Neural cell (in vitro differentiated cells): ENCODE measurements at regions not wholly inside any gene's neighbourhood (a gene's known extent, or its start where the extent isn't known, plus 50 kb on each side); places are given as distances from the start of the nearest gene placed in this dataset.

Experiments
- CTCF ChIP-seq: fragments of 450-650 bp; IDR thresholded peaks from 2 replicates; pipeline ENCODE4 v1.5.1; 2014; ENCODE audit warnings: antibody characterized with exemption, mild to moderate bottlenecking, moderate library complexity; ENCODE audit not compliant: poor library complexity, severe bottlenecking
- EP300 ChIP-seq: fragments of 450-650 bp; conservative IDR thresholded peaks from 2 replicates; pipeline ENCODE4 v1.6.1; 2014; ENCODE audit warnings: antibody characterized with exemption, mild to moderate bottlenecking, moderate library complexity; ENCODE audit not compliant: poor library complexity, severe bottlenecking
- EZH2 ChIP-seq: fragments of 200-600, 300-800 bp; shearing (Covaris generic), sonication (generic); IDR thresholded peaks from 2 replicates; pipeline ENCODE4 v1.6.1; 2014; ENCODE audit warnings: antibody characterized with exemption, low read length, borderline replicate concordance, mild to moderate bottlenecking; ENCODE audit not compliant: insufficient read depth, poor library complexity, severe bottlenecking
- POLR2AphosphoS5 ChIP-seq: IDR thresholded peaks from 2 replicates; pipeline ENCODE4 v1.6.1; 2012
- RAD21 ChIP-seq: fragments of 450-650 bp; conservative IDR thresholded peaks from 2 replicates; pipeline ENCODE4 v1.6.1; 2014; ENCODE audit warnings: antibody characterized with exemption, mild to moderate bottlenecking, moderate library complexity
- REST ChIP-seq: IDR thresholded peaks from 2 replicates; pipeline ENCODE4 v1.6.1; 2012; ENCODE audit warnings: borderline replicate concordance
- SMC3 ChIP-seq: fragments of 450-650 bp; conservative IDR thresholded peaks from 2 replicates; pipeline ENCODE4 v1.6.1; 2014; ENCODE audit warnings: antibody characterized with exemption, mild to moderate bottlenecking, moderate library complexity; ENCODE audit not compliant: poor library complexity
- TAF1 ChIP-seq: IDR thresholded peaks from 2 replicates; pipeline ENCODE4 v1.6.1; 2012; ENCODE audit warnings: low read depth

GRCh38 chr15:67924359-67924974 is 84.6 kb upstream of the RNU6-1 start:
- TF ChIP-seq EP300 (no peak), POLR2AphosphoS5 (no peak), EZH2 (no peak), CTCF (no peak), RAD21 (no peak), TAF1 (no peak), SMC3 (no peak), REST (no peak)
